Keratinocyte (primary cell): ENCODE measurements at regions not wholly inside any gene's neighbourhood (a gene's known extent, or its start where the extent isn't known, plus 50 kb on each side); places are given as distances from the start of the nearest gene placed in this dataset.

Source experiments
- CTCF ChIP-seq, 3 experiments: IDR thresholded peaks in 1 of 3; conservative IDR thresholded peaks in 1 of 3; optimal IDR thresholded peaks in 1 of 3; 2 replicates in 2 of 3; 3 replicates in 1 of 3; pipeline versions ENCODE3 to v1.5.1; 2011; ENCODE audit warnings: low read length in 3 of 3, mild to moderate bottlenecking in 3 of 3, moderate library complexity in 2 of 3, control low read depth in 1 of 3, inconsistent platforms in 1 of 3; ENCODE audit not compliant: insufficient read depth in 2 of 3; ENCODE audit errors: extremely low read depth in 1 of 3
- EZH2 ChIP-seq: IDR thresholded peaks from one replicate; pipeline ENCODE4 v1.6.1; 2012; ENCODE audit warnings: inconsistent platforms, mild to moderate bottlenecking, low read length, moderate library complexity

- TF ChIP-seq CTCF (optimal IDR thresholded peaks at IDR 0.05 in 1 of 3, IDR thresholded peaks at IDR 0.05 in 1 of 3, conservative IDR thresholded peaks at IDR 0.05 in 1 of 3; ENCODE audit: extremely low read depth in 1 of 3, insufficient read depth in 2 of 3, low read length in 3 of 3) (no peak), EZH2 (no peak)
Measured at GRCh38 chr17:33514369-33514768, 221.3 kb upstream of the ASIC2 start.
